Parathyroid adenoma (tissue), 2 donors: ENCODE measurements at regions not wholly inside any gene's neighbourhood (a gene's known extent, or its start where the extent isn't known, plus 50 kb on each side); places are given as distances from the start of the nearest gene placed in this dataset.

Experiments used
- H2AFZ ChIP-seq: fragments of 300-600 bp; sonication (generic); one replicate; pipeline ENCODE4 v1.7.0; 2017; ENCODE audit warnings: antibody characterized with exemption, mild to moderate bottlenecking
- H3K27ac ChIP-seq: fragments of 300-600 bp; sonication (generic); one replicate; pipeline ENCODE4 v1.7.0; 2017
- H3K27me3 ChIP-seq: fragments of 300-600 bp; sonication (generic); one replicate; pipeline ENCODE4 v1.7.0; 2017; ENCODE audit warnings: low read length; ENCODE audit not compliant: control insufficient read depth, insufficient read depth
- H3K36me3 ChIP-seq: fragments of 300-600 bp; sonication (generic); one replicate; pipeline ENCODE4 v1.7.0; 2017; ENCODE audit warnings: low read length; ENCODE audit not compliant: control insufficient read depth, insufficient read depth
- H3K4me1 ChIP-seq: fragments of 300-600 bp; sonication (generic); one replicate; pipeline ENCODE4 v1.7.0; 2017; ENCODE audit warnings: control low read depth
- H3K4me2 ChIP-seq: fragments of 300-600 bp; sonication (generic); one replicate; pipeline ENCODE4 v1.7.0; 2017; ENCODE audit warnings: low read length
- H3K4me3 ChIP-seq: fragments of 300-600 bp; sonication (generic); one replicate; pipeline ENCODE4 v1.7.0; 2017; ENCODE audit warnings: low read depth, low read length
- H3K79me2 ChIP-seq: fragments of 300-600 bp; sonication (generic); one replicate; pipeline ENCODE4 v1.7.0; 2017; ENCODE audit warnings: control low read depth
- H3K9ac ChIP-seq: fragments of 300-600 bp; sonication (generic); one replicate; pipeline ENCODE4 v1.7.0; 2017; ENCODE audit warnings: mild to moderate bottlenecking
- H3K9me3 ChIP-seq: fragments of 300-600 bp; sonication (generic); one replicate; pipeline ENCODE4 v1.7.0; 2017; ENCODE audit warnings: low read length; ENCODE audit not compliant: control insufficient read depth
- TF ChIP-seq, protein P1 (sequence below): fragments of 300-600 bp; sonication (generic); IDR thresholded peaks from one replicate; pipeline ENCODE4 v1.7.0; 2017; ENCODE audit warnings: antibody characterized with exemption, mild to moderate bottlenecking
- donor health status: primary hyperparathyroidism.

DNA sequence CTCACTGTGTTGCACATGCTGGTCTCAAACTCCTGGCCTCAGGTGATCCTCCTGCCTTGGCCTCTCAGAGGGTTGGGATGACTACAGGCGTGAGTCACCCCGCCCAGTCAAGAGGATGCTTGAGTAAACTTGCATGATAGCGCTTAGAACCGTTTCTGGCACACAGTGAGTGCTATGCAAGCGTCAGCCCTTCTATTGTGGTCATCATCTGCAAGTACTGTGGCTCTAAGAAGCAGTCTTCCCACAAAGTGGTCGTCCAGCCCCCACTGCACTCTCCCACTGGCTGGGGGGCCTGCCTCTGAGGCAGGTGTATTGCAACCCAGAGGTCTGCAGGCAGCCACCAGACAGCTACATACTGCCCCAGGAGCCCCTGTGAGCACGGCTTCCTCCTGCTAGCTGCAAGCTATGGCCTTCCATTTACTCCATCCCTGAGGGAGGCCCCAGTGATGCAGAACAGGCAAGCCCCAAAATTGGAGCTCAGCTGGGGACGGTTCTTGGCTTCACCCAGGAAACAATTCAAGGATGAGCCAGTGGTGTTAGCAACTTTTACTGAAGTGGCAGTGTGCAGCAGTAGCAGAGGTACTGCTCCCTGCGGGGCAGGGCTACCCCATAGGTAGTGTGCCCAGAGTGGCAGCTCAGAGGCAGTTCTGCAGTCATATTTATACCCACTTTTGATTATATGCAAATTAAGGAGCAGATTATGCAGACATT lies 95.4 kb downstream of the LSM3 start:
- H3K4me1 ChIP-seq, result no peaks in the 10 kb centered on the region
- no peaks in the 10 kb centered on the region for H3K9me3 ChIP-seq
- no peaks in the 10 kb centered on the region for H3K36me3 ChIP-seq
- no peak overlapping the region for H3K4me2 ChIP-seq
- no peak overlapping the region for H2AFZ ChIP-seq
- H3K4me3 ChIP-seq, result no peak overlapping the region
- H3K9ac ChIP-seq, result no peak overlapping the region
- TF ChIP-seq, protein P1, sequence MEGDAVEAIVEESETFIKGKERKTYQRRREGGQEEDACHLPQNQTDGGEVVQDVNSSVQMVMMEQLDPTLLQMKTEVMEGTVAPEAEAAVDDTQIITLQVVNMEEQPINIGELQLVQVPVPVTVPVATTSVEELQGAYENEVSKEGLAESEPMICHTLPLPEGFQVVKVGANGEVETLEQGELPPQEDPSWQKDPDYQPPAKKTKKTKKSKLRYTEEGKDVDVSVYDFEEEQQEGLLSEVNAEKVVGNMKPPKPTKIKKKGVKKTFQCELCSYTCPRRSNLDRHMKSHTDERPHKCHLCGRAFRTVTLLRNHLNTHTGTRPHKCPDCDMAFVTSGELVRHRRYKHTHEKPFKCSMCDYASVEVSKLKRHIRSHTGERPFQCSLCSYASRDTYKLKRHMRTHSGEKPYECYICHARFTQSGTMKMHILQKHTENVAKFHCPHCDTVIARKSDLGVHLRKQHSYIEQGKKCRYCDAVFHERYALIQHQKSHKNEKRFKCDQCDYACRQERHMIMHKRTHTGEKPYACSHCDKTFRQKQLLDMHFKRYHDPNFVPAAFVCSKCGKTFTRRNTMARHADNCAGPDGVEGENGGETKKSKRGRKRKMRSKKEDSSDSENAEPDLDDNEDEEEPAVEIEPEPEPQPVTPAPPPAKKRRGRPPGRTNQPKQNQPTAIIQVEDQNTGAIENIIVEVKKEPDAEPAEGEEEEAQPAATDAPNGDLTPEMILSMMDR, result no peak
- no peak overlapping the region for H3K27ac ChIP-seq
- H3K27me3 ChIP-seq, result no peaks in the 10 kb centered on the region
- H3K79me2 ChIP-seq, result no peaks in the 10 kb centered on the region

DNA sequence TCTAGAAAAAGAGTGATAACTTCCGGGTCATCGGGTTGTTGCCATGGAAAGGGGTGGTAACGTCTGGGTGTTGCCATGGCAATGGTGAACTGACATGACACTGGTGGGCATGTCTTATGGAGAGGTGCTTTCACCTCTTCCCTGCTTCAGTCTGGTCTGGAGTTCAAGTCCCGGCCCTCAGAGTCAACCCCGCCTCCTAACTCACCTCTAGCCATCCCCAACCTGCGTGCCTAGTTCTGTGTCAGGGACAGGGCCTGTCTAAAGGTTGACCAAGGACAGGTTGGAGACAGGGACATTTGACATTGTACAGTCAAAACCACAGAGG lies 96.0 kb downstream of the LSM3 start:
- Histone ChIP-seq H3K27me3 (no peaks in the 10 kb centered on the region), H2AFZ (no peak overlapping the region), H3K9ac (no peak overlapping the region), H3K4me1 (no peaks in the 10 kb centered on the region), H3K79me2 (no peaks in the 10 kb centered on the region), H3K36me3 (no peaks in the 10 kb centered on the region), H3K4me2 (no peak overlapping the region), H3K27ac (no peak overlapping the region), H3K4me3 (no peak overlapping the region), H3K9me3 (no peaks in the 10 kb centered on the region)
- TF ChIP-seq, protein P1, result no peak

- Histone ChIP-seq H3K27me3 (no peaks in the 10 kb centered on the region), H3K27ac (no peak overlapping the region), H3K9ac (no peak overlapping the region)
Observed at GRCh38 chr3:14274999-14275961, 96.7 kb downstream of the LSM3 start.

DNA sequence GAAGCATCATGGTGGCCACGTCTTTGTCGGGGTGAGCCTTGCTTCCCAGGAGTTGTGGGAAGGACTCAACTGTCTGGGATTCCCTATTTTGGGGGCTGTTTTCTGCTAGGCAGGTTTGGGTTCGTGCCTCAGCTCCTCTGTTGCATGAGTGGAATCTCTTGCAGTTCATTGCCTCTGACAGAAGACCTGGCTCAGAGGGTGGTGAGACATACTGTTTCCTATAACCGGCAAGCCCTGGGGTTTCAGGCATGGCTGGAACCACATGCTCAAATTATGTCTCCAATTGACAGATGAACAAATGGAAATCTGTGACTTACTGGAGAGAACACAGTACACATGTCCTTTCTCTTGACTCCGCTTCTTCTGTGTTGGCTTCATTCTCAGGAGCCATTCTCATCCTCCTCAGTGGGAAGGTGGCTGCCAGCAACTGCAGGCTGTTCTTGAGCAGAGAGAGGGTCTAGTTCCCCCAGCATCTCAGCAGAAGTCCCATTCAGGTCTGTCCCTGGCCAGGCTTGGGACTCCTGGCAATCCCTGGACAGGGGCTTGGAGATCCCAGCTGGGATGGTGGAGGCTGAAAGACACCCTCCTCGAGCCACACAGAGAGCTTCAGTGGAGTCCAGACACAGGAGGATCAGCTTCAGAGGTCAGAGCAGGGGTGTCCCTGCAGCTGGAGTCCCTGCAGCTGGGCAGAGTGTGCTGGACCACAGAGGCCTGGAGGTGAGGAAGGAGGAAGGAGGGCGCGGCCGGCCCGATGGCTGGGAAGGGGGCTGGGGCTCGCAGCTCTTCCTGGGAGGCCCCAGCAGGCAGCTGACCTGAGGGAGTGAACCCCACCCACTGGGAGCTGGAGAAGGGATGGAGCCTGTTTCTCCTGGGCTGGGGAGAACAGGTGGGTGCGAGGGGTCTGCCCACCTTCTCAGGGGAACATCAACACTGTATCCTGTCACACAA lies 97.6 kb downstream of the LSM3 start:
- Histone ChIP-seq H3K4me3 (no peak overlapping the region), H3K36me3 (no peaks in the 10 kb centered on the region), H3K79me2 (no peaks in the 10 kb centered on the region), H3K4me1 (no peaks in the 10 kb centered on the region), H2AFZ (no peak overlapping the region), H3K27ac (no peak overlapping the region), H3K4me2 (no peak overlapping the region), H3K9ac (no peak overlapping the region), H3K9me3 (no peaks in the 10 kb centered on the region), H3K27me3 (no peaks in the 10 kb centered on the region)
- TF ChIP-seq, protein P1, result no peak

More at GRCh38 chr3:14274999-14275961, 96.7 kb downstream of the LSM3 start:
- Histone ChIP-seq H3K79me2 (no peaks in the 10 kb centered on the region), H3K4me2 (no peak overlapping the region), H3K36me3 (no peaks in the 10 kb centered on the region), H3K9me3 (no peaks in the 10 kb centered on the region), H2AFZ (no peak overlapping the region), H3K4me1 (no peaks in the 10 kb centered on the region), H3K4me3 (no peak overlapping the region)
- TF ChIP-seq, protein P1, result no peak
